ENCODE measurements at regions not wholly inside any gene's neighbourhood (a gene's known extent, or its start where the extent isn't known, plus 50 kb on each side); places are given as distances from the start of the nearest gene placed in this dataset.

DNA sequence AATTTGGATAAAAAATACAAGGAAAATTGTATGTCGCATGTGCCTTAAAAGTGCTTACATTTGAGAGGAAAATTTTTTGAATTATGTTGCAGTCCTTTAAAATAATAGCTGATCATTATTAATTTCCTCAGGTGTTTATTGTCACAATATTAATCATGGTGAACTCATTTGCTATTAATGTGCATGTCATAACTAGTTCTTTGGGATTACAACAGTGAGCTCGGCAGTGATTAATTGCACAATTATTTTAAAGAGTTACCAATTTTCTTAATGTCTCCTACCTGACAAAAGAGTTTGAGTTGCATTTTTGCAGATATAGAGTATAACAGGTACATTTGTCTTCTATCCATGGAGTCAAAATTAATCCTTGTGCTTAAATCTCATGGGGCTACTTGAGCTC is 854.3 kb downstream of the BRINP3 start:
- 94% methylated on average over 2 of the region's 2 CpGs for WGBS, 2 donors

DNA sequence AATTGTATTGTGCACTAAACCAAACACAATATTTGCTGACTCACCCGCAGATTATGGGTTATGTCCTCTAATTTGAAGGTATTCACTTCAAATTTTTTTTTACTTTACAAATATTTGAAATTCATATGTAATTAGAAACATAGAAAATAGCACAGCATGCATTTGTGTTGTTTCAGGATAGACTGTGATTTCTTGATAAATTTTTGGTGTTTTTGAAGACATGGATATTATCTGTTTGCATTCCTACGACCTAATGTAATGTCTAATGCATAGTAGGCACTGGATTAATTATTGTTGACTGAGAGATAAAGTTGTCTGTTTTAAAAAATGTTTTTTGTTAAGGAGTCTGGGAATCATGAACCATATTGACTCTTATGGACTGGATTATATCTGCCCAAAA is 850.2 kb downstream of the BRINP3 start:
- Histone ChIP-seq H3K9me3 (ENCODE audit: control insufficient read depth in 4 of 4, insufficient read depth in 3 of 4, low read length in 3 of 4) (no peaks in the 10 kb centered on the region), H3K4me3 (no peak overlapping the region), H3K4me1 (ENCODE audit: control insufficient read depth in 5 of 5, insufficient read depth in 5 of 5, low read length in 5 of 5) (no peaks in the 10 kb centered on the region), H3K9ac (ENCODE audit: insufficient read depth in 1 of 2, low read length in 2 of 2) (no peak overlapping the region), H3K27ac (ENCODE audit: low read depth in 1 of 2, low read length in 1 of 2) (no peak overlapping the region), H3K27me3 (ENCODE audit: control insufficient read depth in 3 of 3, insufficient read depth in 3 of 3, low read length in 2 of 3) (no peaks in the 10 kb centered on the region), H3K36me3 (ENCODE audit: control insufficient read depth in 4 of 4, insufficient read depth in 4 of 4, low read length in 4 of 4) (no peaks in the 10 kb centered on the region)
- WGBS, 2 donors = 61 to 75% methylated on average over 2 of the region's 2 CpGs
- DNase-seq (no peak), ATAC-seq (ENCODE audit: insufficient read depth, low FRiP score) (no peak)
- TF ChIP-seq, protein P1, sequence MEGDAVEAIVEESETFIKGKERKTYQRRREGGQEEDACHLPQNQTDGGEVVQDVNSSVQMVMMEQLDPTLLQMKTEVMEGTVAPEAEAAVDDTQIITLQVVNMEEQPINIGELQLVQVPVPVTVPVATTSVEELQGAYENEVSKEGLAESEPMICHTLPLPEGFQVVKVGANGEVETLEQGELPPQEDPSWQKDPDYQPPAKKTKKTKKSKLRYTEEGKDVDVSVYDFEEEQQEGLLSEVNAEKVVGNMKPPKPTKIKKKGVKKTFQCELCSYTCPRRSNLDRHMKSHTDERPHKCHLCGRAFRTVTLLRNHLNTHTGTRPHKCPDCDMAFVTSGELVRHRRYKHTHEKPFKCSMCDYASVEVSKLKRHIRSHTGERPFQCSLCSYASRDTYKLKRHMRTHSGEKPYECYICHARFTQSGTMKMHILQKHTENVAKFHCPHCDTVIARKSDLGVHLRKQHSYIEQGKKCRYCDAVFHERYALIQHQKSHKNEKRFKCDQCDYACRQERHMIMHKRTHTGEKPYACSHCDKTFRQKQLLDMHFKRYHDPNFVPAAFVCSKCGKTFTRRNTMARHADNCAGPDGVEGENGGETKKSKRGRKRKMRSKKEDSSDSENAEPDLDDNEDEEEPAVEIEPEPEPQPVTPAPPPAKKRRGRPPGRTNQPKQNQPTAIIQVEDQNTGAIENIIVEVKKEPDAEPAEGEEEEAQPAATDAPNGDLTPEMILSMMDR (IDR thresholded peaks at IDR 0.05; ENCODE audit: control extremely low read depth, extremely low read depth) = no peak

More for the DNA sequence above, 854.3 kb downstream of the BRINP3 start:
- Histone ChIP-seq H3K27me3 (ENCODE audit: control insufficient read depth in 3 of 3, insufficient read depth in 3 of 3, low read length in 2 of 3) (no peaks in the 10 kb centered on the region), H3K9ac (ENCODE audit: insufficient read depth in 1 of 2, low read length in 2 of 2) (no peak overlapping the region), H3K9me3 (ENCODE audit: control insufficient read depth in 4 of 4, insufficient read depth in 3 of 4, low read length in 3 of 4) (no peaks in the 10 kb centered on the region), H3K4me1 (ENCODE audit: control insufficient read depth in 5 of 5, insufficient read depth in 5 of 5, low read length in 5 of 5) (no peaks in the 10 kb centered on the region), H3K27ac (ENCODE audit: low read depth in 1 of 2, low read length in 1 of 2) (no peak overlapping the region), H3K4me3 (no peak overlapping the region), H3K36me3 (ENCODE audit: control insufficient read depth in 4 of 4, insufficient read depth in 4 of 4, low read length in 4 of 4) (no peaks in the 10 kb centered on the region)
- ATAC-seq (ENCODE audit: insufficient read depth, low FRiP score) (no peak), DNase-seq (no peak)
- TF ChIP-seq, protein P1 (IDR thresholded peaks at IDR 0.05; ENCODE audit: control extremely low read depth, extremely low read depth) = no peak

DNA sequence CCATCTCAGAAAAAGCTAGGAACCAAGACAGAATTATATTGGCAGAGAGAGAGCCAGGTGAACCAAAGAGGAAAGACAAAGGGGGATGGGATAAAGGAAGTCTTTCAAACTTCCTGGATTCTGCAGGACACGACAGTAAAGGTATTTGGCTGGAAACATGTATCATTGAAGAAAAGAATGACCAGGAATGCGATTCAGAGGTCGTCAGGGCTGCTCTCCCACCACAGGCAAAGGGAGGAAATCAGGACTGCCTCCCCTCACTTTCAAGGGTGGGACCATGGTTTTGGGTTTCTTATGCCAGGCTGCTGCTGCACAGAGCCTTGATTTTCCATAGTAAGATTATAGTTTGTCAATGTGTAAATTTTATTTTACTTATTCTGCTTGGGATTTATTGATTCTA is 848.8 kb downstream of the BRINP3 start:
- H3K27ac ChIP-seq (ENCODE audit: low read depth in 1 of 2, low read length in 1 of 2) = no peak overlapping the region
- no peak overlapping the region for H3K4me3 ChIP-seq
- no peaks in the 10 kb centered on the region for H3K27me3 ChIP-seq (ENCODE audit: control insufficient read depth in 3 of 3, insufficient read depth in 3 of 3, low read length in 2 of 3)
- 42 to 45% methylated on average over 3 of the region's 3 CpGs for WGBS, 2 donors
- no peaks in the 10 kb centered on the region for H3K9me3 ChIP-seq (ENCODE audit: control insufficient read depth in 4 of 4, insufficient read depth in 3 of 4, low read length in 3 of 4)
- DNase-seq (no peak), ATAC-seq (ENCODE audit: insufficient read depth, low FRiP score) (no peak)
- H3K4me1 ChIP-seq (ENCODE audit: control insufficient read depth in 5 of 5, insufficient read depth in 5 of 5, low read length in 5 of 5) = no peaks in the 10 kb centered on the region
- no peak overlapping the region for H3K9ac ChIP-seq (ENCODE audit: insufficient read depth in 1 of 2, low read length in 2 of 2)
- TF ChIP-seq, protein P1 (IDR thresholded peaks at IDR 0.05; ENCODE audit: control extremely low read depth, extremely low read depth) = no peak
- H3K36me3 ChIP-seq (ENCODE audit: control insufficient read depth in 4 of 4, insufficient read depth in 4 of 4, low read length in 4 of 4) = no peaks in the 10 kb centered on the region

DNA sequence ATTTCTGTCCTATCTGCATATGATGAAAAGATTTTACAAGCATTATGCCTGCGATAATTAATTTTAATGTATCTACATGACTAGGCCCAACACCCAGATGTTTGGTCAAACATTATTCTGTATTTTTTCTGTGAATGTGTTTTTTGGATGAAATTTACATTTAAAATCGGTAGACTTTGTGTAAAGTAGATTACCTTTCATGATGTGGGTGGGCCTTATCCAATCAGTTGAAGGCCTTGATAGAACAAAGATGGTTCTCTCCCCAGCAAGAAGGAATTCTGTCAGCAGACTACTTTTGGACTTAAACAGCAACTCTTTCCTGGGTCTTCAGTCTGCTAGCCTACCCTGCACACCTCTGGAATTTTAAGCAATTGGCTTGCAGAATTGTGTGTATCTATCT is 844.0 kb downstream of the BRINP3 start:
- no peak overlapping the region for H3K9ac ChIP-seq (ENCODE audit: insufficient read depth in 1 of 2, low read length in 2 of 2)
- no peaks in the 10 kb centered on the region for H3K9me3 ChIP-seq (ENCODE audit: control insufficient read depth in 4 of 4, insufficient read depth in 3 of 4, low read length in 3 of 4)
- H3K27ac ChIP-seq (ENCODE audit: low read depth in 1 of 2, low read length in 1 of 2) = no peak overlapping the region
- H3K4me3 ChIP-seq = no peak overlapping the region
- TF ChIP-seq, protein P1 (IDR thresholded peaks at IDR 0.05; ENCODE audit: control extremely low read depth, extremely low read depth) = no peak
- H3K36me3 ChIP-seq (ENCODE audit: control insufficient read depth in 4 of 4, insufficient read depth in 4 of 4, low read length in 4 of 4) = no peaks in the 10 kb centered on the region
- ATAC-seq (ENCODE audit: insufficient read depth, low FRiP score) (no peak), DNase-seq (no peak)
- H3K4me1 ChIP-seq (ENCODE audit: control insufficient read depth in 5 of 5, insufficient read depth in 5 of 5, low read length in 5 of 5) = no peaks in the 10 kb centered on the region
- no peaks in the 10 kb centered on the region for H3K27me3 ChIP-seq (ENCODE audit: control insufficient read depth in 3 of 3, insufficient read depth in 3 of 3, low read length in 2 of 3)
- WGBS, 2 donors = 88 to 93% methylated on average over 2 of the region's 2 CpGs
